HG02610 (cell line): ENCODE measurements at regions not wholly inside any gene's neighbourhood (a gene's known extent, or its start where the extent isn't known, plus 50 kb on each side); places are given as distances from the start of the nearest gene placed in this dataset.

ENCODE experiments used
- ATAC-seq: cut with Tn5 transposase; IDR thresholded peaks from one replicate; pipeline ENCODE4 v1.9.1; 2021; ENCODE audit warnings: mild to moderate bottlenecking, moderate library complexity; ENCODE audit not compliant: unreplicated experiment

DNA sequence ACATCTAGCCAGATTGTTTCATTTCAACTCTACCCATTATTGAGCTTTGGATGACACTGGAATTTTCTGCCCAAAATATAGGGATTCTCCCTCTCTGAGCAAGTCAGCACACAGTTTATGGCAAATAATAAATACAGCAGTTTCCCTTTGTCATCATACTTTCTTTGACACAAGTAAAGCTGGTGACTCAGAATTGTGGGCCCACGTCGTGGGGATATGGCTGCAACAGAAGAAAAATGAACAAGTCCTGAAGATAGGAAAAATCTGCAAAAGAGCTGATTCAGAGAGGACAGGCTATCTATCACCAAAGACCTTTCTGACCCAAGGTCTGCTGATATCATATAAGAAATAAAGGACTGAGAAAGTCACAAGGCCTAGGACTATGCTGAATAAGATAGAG, 236.3 kb upstream of the ZC3H12C start:
- no peak for ATAC-seq

DNA sequence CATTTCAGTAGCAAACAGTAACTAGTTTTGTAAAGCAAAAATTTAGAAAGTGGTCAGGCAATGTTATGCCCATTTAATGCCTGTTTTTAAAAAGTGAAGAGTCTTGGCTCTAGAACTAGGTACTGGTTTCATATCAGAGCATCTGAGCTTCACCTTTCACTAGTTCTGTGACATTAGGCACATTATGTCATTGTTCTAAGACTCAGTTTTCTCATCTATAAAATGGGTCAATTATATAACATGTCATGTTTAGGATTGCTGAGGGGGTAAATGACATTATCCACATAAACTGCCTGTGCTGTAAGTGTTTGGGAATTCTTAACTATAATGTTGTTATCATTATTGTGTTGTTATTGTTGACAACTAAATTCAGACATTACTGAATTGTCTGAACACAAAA, 235.6 kb upstream of the ZC3H12C start:
- ATAC-seq: no peak

DNA sequence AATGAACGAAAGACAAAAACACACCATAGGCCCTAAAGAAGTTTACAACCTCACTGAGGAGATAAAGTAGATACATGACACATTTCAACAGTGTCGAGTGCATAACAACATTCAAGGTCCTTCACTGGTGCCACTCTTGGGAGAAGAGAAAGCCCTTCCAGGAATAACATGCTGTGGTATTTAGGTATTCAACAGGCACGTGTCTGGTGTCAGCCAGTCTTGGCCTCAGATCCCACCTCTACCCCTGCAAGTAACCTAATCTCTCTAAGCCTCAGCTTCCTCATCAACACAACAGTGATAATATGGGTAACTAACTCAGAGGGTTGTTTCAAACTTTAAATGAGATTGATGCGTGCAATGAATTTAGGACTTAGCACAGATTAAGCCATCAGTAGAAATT, 235.0 kb upstream of the ZC3H12C start:
- no peak for ATAC-seq

DNA sequence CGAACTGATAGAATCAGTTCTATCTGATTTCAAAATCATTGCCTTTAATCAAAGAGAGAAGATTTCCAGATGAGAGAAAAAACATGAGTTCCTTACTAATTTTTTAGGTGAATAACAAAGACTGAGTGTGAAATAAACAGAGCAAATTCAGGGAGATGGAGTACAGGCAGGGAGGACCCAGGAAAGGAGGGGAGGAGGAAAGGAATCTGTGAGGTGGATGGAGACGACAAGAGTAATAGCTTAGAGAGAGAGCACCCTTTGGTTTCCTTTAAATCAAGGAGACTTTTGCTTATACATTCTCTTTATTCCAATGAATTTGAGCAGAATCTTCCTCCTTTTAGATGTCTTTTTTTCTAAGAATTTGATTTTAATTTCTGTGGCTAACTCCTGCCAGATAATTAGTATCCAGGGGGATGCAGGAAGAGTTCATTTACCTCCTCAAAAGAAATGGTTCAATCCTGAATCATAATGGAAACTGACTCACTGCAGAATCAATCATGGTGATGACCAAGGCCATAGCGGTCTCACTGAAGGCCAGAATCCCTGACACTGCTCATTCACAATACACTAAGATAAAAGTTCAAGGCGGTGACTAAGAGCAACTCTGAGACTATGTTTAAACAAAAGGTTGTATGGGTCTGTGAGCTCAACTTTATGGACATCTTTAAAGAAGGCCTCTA, 234.0 kb upstream of the ZC3H12C start:
- ATAC-seq: no peak

DNA sequence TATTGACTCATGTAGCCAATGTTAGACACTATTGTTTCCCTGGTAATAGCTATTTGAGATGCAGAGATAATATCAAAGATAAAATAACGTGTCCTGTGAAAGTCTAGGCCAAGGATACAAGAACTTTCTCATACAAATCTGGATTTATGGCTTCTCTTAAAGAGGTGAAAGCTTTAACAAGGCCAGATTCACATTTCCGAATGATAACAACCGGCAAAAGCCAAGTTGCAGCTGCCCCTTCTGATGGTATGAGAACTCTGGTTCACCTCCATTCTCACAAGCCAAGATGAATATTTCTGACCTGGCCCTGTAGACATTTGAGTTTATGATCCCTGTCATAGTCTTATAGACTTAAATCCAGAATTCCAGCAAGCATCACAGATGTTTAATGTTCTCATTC, 230.4 kb upstream of the ZC3H12C start:
- no peak for ATAC-seq

DNA sequence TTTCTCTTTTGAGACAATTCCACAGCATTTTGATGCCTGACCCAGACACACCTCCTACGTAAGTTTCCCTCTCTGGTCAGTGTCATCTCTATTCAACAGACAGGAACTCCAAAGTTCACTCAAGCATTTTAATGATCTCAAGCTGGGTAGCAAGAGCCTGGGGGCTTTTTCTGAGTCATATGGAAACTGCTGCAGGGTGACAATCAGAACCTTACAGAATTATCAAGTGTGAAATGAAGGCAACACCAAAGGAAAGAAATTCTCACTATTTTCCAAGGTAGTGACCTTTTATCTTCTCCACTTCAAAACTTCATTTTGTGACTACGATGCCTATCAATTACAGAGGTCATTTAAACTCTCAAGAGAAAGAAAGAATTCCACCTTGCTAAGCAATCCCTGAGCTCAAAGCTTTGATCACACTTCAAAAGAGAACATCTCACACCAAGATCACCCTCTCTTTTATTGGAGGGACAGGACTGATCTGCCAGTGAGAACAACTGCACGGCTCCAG, 229.0 kb upstream of the ZC3H12C start:
- ATAC-seq: peak; percentile 98

DNA sequence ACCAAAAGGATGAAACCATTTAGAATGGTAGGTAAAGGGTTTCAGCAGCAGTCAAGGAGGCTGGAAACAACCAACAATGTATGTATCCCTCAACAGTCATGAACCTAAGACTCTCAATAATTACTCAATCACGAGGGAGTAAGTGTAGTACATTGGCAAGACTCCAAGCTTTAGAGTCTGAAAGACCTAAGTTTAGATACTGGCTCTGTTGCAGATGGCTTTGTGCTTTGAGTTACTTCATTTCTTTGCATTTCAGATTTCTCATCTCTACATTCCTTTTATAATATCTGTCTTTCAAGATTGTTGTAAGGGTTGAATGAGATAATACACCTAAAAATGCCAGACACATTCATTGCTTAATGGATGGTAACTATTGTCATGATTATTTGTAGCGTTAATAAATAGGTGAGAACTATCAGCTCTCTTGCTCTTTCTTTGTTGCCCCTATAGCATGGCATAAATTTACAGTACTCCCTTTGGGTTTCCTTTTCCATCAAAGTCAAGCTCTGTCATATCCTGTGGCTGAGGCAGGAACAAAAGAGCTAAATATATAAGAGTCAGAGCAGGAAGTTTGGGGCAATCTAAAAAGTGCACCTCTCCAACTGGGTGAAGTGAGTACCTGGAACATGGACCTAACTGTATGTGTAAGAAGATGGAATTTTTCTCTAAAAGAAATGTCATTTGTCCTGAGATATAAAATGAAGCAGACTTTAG, 228.2 kb upstream of the ZC3H12C start:
- no peak for ATAC-seq

DNA sequence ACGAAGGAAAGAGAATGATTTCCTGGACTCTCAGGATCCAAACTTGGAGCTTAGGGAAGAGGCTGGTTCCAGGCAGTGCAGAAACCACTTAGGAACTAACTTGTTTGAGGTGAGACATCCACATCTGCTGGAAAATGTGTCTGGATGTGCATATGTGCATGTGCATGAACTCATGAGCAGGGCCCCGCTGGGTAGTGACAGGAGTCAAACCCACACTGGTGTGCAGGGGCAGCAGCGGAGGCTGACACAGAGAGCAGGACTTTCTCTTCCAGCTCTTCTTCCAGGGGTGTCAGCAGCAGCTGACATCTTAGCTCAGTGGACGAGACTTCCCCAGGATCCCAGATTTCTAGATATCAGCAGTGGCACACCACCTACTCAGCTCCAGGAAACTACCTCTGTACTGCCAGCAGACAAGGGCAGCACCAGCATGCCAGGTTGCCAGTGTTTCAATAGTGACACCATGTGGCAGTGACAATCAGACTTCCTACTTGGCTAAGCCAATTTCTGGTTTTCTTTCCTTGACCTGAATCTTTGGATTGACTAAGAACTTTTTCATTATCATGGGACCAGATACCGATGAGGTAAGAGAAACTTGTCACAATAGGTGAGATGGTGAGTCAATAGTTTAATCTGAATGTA, 227.5 kb upstream of the ZC3H12C start:
- no peak for ATAC-seq

DNA sequence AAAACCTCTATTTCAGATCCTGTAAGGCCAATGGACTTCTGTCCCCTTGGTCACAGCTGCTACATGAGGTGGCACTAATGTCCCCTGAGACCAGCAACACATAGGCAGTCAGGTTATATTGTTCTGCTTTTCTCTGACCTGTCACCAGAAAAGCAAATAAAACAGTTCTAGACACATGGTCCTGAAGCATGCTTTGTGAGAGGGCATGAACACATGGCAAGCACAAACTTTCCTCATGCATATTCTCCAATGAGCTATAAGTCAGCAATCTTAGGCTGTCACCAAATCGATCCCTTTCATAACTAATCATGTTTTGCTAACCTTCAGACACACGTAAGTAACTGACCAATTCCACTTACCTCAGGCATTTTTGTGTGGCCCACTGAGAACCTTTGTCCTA, 225.4 kb upstream of the ZC3H12C start:
- no peak for ATAC-seq

DNA sequence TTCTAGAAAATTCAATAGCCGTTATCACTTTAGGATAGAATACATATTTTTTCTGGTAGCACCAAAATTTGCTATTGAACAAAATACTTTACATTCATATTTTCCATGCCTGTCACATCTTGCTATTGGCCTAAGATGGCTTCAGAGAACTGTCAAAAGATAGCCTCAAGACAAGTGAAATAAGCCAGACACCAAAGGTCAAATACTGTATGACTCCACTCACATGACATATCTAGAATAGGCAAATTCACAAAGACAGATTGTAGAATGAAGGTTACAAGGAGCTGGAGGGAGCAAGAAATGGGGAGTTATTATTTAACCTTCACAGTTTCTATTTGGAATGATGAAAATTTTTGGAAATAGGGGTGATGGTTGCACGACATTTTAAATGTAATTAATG, 223.7 kb upstream of the ZC3H12C start:
- ATAC-seq: no peak

DNA sequence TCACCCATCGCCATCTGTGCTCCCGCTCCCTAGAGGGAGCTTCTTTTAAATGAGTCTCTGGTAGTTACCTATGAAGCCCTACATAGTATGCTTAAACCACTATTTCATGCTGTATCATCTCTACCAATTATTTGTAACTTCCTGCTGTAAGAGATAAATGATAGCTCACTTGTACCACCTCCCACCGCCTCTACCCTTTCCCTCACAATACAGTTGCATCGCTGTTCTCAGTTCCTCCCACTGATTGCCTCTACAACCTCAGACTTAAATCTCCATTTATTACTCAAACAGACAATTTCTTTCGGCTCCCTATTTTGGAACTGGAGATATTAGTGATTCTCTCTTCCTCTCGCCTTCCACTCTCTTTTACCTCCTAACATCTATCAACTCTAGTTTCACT, 222.9 kb upstream of the ZC3H12C start:
- no peak for ATAC-seq

DNA sequence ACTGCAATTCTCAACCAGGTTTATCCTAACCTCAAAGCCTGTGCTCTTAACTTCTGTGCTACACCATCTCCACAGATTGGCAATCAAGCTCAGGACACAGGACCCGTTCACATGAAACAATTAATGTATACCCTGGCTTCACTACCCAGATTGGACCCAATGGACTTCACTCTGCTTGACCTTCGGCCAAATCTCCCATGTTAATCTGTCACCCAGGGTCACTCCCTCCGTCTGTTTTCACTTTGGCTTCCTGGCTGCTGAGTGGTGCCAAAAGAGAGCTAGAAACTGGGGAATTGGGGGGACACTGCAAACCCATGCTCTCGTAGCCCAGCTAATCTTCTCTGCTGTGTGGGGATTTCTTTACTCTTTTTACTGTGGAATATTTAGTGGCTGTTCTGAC, 216.1 kb upstream of the ZC3H12C start:
- no peak for ATAC-seq

DNA sequence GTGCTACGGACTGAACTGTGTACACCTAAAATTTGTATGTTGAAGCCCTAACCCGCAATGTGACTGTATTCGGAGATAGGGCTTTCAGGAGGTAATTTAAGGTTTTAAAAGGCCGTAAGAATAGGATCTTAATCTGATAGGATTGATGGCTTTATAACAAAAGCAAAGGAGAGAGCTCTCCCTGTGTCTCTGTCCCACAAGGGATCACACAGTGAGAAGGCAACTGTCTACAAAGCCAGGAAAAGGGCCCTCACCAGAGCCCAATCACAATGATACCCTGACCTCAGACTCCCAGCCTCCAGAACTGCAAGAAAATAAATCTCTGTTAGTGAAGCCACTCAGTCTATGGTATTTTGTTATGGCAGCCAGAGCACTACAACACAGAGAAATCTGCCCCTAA, 208.7 kb upstream of the ZC3H12C start:
- no peak for ATAC-seq

DNA sequence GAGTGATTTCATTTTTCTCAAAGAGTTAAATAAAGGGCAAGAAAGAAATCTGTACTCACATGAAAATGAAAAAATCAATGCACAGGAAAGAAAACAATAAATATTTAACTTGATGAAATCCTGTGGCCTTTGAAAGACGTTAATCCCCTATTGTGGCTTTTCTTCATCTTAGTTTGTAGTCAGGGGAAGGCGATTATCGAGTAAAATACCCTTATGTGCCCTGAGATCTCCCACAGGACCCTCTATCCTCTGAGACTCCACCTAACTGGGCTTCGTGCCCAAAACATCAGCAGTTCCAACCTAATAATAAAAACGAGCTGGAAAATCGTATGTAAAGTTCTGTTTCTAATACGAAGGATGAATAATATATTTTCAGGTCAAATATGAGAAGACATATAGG, 208.2 kb upstream of the ZC3H12C start:
- no peak for ATAC-seq

DNA sequence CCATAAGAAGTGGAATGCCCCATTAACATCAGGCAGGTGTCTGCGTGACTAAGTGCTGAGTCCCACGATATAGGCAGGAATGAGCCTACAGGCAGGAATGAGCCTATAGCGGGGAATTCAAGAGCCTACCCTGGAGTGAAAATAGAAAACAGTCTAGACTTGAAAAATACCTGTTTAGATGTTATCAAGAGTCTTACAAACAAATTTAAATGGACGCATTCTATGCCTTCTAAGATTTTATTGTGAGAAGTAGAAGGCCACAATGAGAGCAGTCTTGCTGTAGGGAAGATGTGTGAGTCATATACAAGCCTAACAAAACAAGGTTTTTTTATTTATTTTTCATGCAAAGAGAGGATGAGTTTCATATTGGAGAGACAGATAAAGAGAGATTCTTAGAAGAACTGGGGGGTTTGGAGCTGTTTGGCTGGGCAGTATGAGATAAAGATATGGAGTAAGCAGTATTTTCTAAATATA, 200.8 kb upstream of the ZC3H12C start:
- ATAC-seq: no peak

DNA sequence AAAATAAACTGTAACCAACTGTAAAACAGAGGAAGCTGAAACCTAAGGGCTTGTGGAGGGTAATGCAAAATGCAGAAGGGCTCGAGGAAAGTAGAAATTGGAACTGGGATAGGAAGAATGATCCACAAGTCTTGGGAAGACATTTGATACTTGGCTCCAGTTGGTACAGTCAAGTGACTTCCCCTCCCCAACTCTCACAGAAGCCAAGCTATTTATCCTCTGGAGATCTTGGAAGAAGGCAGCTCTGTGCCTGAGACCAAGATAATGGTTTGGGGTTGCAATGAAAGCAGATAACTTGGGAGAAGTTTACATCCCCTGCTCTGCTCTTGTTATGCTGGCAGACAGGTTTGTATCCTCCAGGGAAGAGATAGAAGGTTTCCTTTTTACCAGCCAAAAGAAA, 198.9 kb upstream of the ZC3H12C start:
- ATAC-seq: no peak

DNA sequence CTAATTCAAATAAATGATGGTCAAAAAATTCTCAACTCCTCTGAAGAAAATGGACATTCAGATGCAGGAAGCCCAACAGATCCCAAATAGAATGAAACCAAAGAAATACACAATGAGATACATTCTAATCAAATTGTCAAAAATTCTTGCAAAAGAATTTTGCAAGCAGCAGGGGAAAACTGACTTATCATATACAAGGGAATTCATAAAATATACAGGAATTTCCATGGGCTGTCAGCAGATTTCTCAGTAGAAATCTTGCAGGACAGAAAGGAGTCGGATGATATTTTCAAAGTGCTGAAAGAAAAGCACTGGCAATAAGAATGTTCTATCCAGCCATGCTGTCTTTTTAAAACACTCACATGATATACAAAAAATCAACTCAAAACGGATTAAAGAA, 194.6 kb upstream of the ZC3H12C start:
- ATAC-seq: no peak

DNA sequence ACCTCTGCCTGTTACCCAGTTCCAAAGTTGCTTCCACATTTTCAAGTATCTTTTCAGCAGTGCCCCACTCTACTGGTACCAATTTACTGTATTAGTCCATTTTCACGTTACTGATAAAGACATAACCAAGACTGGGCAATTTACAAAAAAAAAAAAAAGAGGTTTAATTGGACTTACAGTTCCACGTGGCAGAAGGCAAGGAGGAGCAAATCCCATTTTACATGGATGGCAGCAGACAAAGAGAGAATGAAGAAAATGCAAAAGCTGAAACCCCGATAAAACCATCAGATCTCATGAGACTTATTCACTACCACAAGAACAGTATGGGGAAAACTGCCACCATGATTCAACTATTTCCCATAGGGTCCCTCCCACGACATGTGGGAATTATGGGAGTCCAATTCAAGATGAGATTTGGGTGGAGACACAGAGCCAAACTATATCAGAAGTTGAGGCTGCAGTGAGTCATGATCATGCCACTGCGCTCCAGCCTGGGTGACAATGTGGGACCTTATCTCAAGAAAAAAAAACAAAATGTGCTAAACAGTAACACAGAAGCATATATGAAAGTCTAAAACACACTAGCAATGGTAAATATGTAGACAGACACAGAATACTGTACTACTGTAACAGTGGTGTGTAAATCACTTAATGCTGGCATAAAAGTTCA, 190.3 kb upstream of the ZC3H12C start:
- no peak for ATAC-seq

DNA sequence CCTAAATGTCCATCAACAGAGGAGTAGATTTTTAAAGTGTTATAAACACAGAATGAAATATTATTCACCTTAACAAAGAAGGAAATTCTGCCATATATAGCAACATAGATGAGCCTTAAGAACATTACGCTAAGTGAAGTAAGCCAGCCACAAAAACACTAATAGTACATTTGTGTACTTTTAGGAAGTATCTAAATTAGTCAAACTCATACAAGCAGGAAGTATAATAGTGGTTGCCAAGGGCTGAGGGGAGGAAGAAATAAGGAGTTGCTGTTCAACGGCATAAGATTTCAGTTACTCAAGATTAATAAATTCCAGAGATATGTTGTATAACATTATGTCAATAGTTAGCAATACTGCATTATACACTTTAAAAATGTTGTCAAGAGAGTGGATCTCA, 181.7 kb upstream of the ZC3H12C start:
- ATAC-seq: peak; percentile 61

DNA sequence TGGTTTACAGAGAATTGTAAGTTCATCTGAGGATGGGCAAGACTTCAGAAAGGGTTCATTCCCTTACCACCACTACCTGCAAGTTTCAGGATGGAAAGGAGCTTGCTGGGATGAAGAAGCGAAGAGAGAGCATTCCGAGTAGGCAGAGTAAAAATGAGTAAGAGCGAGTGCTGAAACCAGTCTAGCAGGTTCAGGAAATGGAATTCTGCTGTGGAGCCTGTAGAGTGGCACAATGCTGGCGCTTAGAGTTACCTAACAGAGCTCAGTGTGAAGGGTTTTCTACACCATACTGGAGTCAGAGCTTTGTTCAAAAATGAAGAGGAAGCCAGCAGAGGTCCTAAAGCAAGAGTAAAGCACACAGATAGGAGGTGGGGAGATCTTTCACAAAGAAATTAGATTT, 179.2 kb upstream of the ZC3H12C start:
- no peak for ATAC-seq

DNA sequence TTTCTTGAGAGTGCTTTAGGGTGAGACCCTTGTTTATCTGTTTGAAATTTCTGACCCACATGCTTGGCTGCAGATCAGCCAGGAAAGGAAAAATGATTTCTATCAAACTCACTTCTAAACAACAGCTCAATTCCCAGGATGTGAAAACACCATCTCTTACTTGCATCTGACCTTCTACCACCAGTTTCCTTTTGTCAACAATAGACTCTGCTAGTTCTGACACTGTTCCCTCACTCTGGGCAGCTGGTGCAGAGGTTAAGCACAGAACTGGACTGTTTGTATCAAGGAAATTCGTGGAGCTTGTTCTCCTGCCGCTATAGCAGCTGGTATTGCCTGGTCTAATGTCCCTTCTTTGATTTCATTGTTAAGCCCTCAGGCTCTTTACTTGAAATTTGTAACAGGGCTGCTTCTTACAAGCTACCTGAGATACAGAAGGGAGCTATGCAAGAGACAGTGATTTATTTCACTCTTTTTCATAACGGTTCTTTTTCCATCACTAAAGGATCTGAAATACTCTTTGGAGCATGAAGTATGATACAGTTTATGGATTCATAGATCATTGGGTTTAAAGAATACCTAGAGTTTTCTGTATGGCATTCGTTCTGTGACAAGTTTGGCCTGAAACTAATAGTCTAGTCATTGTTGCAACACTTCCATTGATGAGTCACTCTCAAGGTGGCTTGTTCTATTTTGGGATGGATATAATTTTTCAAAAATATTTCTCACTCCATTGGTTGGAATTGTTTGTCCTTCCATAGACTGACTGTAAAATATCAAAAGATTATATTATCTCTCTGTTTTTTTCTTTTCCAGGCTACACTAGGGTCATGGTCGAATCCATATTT, 178.2 kb upstream of the ZC3H12C start:
- peak; percentile 49 for ATAC-seq
